ENCODE measurements at regions not wholly inside any gene's neighbourhood (a gene's known extent, or its start where the extent isn't known, plus 50 kb on each side); places are given as distances from the start of the nearest gene placed in this dataset.
"Not testable (repeated sequence)": the region's sequence is repeated elsewhere in the genome, so short reads cannot be mapped to it uniquely, and the experiment has no call there.

- DNase-seq (ENCODE audit: low read depth) = no peak
- in situ Hi-C loops (cut with HindIII; ENCODE audit: low sequenced_read_pairs) = no loop called here
- TF ChIP-seq CTCF (IDR thresholded peaks at IDR 0.05; ENCODE audit: low read depth, low read length, missing control alignments) = no peak
- H3K4me3 ChIP-seq (ENCODE audit: low read depth, low read length) = no peak overlapping the region
Observed at GRCh38 chr16:31767267-31767666, 106.3 kb upstream of the ZNF267 start.

GRCh38 chr16:31780342-31780741 lies 93.3 kb upstream of the ZNF267 start:
- no peak overlapping the region for H3K4me3 ChIP-seq (ENCODE audit: low read depth, low read length)
- DNase-seq (ENCODE audit: low read depth) = no peak
- TF ChIP-seq CTCF (IDR thresholded peaks at IDR 0.05; ENCODE audit: low read depth, low read length, missing control alignments) = no peak
- in situ Hi-C loops (cut with HindIII; ENCODE audit: low sequenced_read_pairs) = loop anchor here (5.0 kb wide), 1 partner anchor 58 kb away; no protein-coding TSS in a partner anchor

GRCh38 chr16:31785126-31785525 lies 88.5 kb upstream of the ZNF267 start:
- H3K4me3 ChIP-seq (ENCODE audit: low read depth, low read length) = no peak overlapping the region
- in situ Hi-C loops (cut with HindIII; ENCODE audit: low sequenced_read_pairs) = no loop called here
- TF ChIP-seq CTCF (IDR thresholded peaks at IDR 0.05; ENCODE audit: low read depth, low read length, missing control alignments) = no peak
- DNase-seq (ENCODE audit: low read depth) = no peak

GRCh38 chr16:31807086-31807485 lies 66.5 kb upstream of the ZNF267 start:
- no peak for DNase-seq (ENCODE audit: low read depth)
- TF ChIP-seq CTCF (IDR thresholded peaks at IDR 0.05; ENCODE audit: low read depth, low read length, missing control alignments) = no peak
- no peak overlapping the region for H3K4me3 ChIP-seq (ENCODE audit: low read depth, low read length)
- in situ Hi-C loops (cut with HindIII; ENCODE audit: low sequenced_read_pairs) = no loop called here

GRCh38 chr16:31810863-31811262 lies 62.7 kb upstream of the ZNF267 start:
- no peak for DNase-seq (ENCODE audit: low read depth)
- H3K4me3 ChIP-seq (ENCODE audit: low read depth, low read length) = no peak overlapping the region
- TF ChIP-seq CTCF (IDR thresholded peaks at IDR 0.05; ENCODE audit: low read depth, low read length, missing control alignments) = no peak
- in situ Hi-C loops (cut with HindIII; ENCODE audit: low sequenced_read_pairs) = no loop called here

GRCh38 chr16:31816141-31816540 lies 57.5 kb upstream of the ZNF267 start:
- H3K4me3 ChIP-seq (ENCODE audit: low read depth, low read length); in situ Hi-C loops (cut with HindIII; ENCODE audit: low sequenced_read_pairs); DNase-seq (ENCODE audit: low read depth): not testable (repeated sequence)

GRCh38 chr16:31819386-31819785 lies 54.2 kb upstream of the ZNF267 start:
- in situ Hi-C loops (cut with HindIII; ENCODE audit: low sequenced_read_pairs) = no loop called here
- DNase-seq (ENCODE audit: low read depth) = no peak
- no peak for TF ChIP-seq CTCF (IDR thresholded peaks at IDR 0.05; ENCODE audit: low read depth, low read length, missing control alignments)

More at GRCh38 chr16:31819386-31819785, 54.2 kb upstream of the ZNF267 start:
- H3K4me3 ChIP-seq (ENCODE audit: low read depth, low read length) = no peak overlapping the region
